SHP77 (cell line): ENCODE measurements at regions not wholly inside any gene's neighbourhood (a gene's known extent, or its start where the extent isn't known, plus 50 kb on each side); places are given as distances from the start of the nearest gene placed in this dataset.

Experiments used
- DNase-seq, 2 experiments: peaks; one replicate each; lab custom pipeline; 2025; lab: John Stamatoyannopoulos, UW

DNA sequence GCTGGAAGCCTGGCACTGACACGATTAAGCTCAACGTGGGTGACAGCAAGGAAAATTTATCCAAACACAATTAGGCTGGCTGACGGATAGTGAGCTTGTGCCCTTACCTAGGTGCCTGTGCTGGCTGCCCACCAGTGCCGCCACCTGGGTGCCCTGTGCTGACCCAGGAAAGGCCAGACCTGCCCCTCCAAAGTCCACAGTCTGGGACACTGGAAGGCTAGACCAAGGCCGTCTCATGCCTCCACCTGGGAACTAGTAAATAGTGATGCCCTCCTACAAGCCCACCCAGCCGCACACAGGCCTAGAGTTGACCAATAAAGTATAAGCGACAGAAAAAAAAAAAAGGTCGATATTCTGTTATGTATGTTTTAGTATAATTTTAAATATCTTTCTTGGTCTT lies 142.6 kb upstream of the MCHR2 start:
- no peak for DNase-seq

DNA sequence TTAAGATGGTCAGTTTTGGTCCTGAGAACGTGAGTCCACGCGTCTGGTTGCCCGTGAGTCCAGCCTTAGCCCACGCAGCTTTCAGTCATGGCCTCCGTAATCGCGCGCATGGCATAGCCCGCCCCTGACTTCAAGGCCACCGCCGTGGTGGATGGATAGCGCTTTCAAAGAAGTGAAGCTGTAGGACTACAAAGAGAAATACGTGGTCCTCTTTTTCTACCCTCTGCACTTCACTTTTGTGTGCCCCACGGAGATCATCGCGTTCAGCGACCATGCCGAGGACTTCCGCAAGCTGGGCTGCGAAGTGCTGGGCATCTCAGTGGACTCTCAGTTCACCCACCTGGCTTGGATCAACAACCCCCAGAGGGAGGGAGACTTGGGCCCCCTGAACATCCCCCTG lies 142.0 kb upstream of the MCHR2 start:
- DNase-seq: no peak

DNA sequence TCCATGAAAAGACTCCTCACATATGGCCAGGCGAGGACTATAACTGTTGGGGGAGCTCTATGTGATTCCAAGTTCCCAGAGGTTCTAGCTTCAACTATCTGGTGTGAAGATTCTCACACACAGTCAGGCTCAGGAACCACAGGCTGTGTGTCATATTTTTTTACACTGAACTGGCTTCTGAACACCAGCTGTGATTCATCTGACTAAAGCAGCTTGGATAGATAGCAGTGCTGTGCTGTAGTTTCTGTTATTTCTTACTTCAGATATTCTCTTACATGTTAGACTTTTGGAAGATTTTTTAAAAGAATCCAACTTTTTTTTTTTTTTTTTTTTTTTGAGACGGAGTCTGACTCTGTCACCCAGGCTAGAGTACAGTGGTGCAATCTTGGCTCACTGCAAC lies 140.7 kb upstream of the MCHR2 start:
- no peak for DNase-seq

DNA sequence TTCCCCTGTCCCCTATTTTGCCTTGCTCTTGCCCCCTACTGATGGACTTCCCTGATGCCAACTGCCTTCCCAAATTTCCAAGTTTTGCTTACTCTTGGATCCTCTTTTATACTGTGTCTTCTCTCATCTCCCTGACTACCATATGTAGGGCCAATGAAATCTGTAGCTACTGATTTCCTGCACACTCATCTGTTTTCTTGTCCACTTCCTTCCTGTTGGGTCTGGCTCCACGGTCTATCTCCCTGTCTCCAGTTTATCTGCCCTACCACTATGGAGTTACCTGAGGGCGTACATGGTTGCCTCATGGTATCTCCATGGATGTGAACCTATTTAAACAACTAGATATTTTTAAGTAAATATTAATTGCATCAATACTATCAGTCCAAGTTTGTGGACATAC lies 140.3 kb upstream of the MCHR2 start:
- no peak for DNase-seq

DNA sequence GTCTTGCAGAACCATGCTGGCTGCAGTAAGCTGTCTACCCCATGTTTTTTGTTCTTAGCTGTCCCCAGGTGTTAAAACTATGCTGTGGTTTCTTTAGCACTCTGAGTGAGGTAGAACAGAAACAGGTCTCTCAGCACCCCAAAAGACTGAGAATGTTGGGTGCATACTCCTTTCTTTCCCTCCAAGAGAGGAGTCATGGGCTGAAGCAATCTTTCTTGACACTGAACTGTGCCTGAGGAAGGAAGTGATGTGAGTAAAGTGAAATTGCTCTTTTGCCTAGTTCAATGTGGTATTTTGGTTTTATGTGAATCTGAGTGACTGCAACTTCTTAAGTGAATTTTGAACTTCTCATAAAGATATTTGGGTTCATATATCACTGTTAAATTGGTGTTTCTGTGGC lies 138.0 kb upstream of the MCHR2 start:
- no peak for DNase-seq

DNA sequence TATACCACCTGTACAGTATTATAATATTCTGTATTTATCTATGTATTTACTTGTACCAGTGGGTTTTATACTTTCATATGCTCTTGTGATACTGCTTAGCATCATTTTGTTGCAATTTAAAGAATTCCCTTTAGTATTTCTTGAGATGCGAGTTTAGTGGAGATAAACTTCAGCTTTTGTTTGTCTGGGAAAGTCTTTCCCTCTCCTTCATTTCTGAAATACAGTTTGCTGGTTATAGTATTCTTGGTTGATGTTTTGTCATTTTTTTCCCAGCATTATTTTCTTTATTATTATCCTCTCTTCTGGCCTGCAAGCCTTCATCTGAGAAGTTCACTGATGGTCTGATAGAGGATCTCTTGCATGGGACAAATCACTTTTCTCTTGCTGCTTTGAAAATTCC lies 136.6 kb upstream of the MCHR2 start:
- no peak for DNase-seq

DNA sequence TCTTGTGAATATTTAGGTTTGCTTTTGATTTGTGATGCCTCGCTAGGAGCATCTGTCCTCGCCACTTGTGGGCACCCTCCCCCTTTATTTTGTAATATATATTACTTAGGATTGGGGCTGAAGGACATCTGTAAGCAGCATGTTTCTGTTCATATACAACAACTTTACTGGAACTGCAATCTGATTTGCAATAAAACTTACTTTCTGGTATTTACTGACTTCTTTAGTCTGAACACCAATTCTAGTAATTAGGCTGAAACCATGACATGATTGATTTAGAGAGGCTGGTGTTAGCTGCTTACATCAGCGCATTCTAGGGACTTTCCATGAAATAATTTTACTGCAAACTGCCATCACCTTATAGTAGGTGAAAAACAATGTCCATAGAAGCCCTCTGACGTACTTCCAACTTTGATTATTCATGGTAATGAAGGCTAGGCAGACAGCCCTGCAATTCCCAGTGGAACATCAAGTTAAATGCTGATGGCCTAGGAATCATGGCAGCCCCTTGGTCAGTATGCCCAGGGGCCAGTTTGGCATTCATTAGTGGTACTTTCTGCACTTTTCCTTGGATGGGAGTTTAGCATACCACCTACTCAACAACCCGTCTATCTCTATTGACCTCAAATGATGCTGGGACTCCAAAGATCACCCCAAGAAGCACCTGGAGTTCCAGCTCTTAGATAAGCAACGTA lies 132.9 kb upstream of the MCHR2 start:
- DNase-seq: no peak

DNA sequence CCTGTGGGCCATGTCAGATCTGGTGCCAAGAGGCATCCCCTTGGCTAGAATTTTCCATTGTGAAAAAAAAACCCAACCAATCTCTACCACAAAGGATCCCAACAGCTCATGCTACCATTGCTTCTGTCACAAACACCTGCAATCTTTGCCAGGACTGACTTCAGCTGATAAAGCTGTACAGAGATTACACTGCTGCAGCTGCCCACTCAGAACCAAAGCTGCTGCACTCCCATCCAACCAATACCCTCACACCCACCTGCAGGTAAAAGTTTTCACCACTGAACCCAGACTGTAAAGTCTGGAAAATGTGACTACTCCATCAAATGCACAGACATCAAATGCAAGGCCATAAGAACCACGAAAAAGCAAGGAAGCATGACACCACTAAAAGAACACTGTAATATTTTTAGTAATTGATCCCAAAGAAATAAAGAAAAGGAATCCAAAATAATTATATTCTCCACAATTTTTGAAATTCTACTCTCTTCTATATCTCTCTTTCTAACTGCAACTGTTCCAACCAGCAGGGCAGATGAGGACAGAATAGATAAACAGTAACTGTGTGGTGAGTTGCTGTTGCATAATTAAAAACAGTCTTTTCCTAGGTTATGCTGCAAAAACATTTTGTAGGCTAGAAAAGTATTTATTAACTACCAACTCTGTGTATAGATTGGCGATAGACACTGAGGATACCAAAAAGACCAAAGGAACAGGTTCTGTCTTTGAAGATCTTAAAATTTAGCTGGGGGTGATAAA lies 128.0 kb upstream of the MCHR2 start:
- DNase-seq: no peak

DNA sequence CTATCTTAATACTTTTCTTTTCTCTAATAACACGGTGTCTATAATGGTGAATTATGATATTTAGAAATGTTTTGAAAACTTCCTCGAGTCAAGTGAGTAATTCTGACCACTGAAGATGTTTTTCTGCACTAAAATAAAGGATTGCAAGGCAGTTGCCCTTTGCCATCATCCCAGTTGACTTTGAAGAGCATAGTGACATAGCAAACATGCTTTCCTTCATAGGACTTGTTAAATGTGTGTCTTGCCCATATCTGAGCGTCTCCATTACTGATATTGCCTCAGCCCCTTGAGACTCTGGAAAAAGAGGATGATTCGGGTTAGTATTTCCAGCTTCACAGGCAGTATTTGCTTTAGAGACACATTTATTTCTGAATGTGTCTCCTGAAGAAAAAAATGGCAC lies 125.2 kb upstream of the MCHR2 start:
- no peak for DNase-seq

DNA sequence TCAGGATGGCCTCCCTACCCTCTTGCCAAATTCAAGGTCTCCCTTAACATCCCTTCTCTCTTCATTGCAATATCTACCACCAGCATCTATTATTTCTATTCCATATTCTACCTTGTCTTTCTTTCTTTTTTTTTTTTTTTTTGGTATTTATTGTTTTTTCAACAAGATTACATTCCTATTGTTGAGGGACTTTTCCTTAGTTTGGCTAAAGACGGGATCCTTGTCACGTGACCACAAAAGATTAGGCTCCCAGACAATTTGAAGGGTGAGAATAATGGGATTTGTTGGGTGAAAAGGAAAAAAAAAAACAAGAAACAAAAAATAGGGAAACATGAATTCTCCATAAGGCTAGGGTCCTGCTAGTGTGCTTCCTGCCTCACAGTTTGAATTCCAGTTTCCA lies 124.3 kb upstream of the MCHR2 start:
- DNase-seq: no peak

DNA sequence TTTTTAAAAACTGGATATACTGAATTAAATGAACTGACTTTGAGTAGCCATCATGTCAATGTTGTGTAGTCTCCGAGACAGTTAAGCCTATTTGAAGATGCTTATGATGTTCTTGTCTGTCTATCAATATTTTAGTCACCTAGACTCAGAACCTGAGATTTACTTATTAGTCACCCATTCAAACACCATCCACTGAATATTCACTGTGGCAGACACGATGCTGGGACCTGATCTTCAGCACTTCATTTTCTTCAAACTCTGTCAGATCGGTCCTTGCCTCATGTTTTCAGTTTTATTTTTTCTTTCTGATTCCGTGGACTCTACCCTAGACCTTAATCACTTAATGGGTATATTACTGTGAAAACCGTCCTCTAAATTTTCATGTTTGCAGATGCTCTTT lies 123.7 kb upstream of the MCHR2 start:
- DNase-seq: no peak

DNA sequence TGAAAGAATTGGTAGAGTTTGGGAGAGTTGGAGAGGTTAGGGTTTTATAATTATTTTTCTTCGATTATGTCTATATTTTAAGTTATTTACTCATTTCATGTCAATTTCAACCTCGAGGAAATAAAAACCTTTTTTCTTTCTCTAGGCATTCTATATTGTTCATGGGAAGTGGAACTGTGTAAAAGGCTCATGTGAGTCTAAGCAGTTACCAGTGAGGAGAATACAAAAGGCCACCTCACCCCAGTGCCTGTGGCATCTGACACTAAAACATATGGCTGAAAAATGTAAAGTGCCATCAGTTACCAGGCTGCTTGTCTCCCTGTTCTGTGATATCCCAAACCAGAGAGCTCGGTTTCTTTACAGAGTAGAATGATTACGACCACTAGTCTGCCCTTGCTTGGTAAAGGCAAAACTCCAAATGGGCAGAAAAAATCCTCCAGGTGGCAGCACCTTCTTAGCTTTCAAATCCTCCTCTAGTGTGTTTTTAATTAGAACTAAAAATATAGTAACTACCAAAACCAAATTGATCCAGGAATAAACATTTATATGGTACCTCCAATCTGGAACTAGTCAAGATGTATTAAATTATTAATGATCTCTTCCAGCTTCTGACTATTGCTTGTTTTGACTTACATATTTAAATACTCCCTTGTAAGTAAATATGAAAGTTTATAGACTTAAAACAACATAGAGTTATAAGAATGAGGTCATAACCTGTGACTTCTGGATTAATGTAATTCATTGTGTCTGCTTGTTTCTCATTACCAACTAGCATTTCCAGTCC lies 122.6 kb upstream of the MCHR2 start:
- DNase-seq: peak; percentile 53 to 62

DNA sequence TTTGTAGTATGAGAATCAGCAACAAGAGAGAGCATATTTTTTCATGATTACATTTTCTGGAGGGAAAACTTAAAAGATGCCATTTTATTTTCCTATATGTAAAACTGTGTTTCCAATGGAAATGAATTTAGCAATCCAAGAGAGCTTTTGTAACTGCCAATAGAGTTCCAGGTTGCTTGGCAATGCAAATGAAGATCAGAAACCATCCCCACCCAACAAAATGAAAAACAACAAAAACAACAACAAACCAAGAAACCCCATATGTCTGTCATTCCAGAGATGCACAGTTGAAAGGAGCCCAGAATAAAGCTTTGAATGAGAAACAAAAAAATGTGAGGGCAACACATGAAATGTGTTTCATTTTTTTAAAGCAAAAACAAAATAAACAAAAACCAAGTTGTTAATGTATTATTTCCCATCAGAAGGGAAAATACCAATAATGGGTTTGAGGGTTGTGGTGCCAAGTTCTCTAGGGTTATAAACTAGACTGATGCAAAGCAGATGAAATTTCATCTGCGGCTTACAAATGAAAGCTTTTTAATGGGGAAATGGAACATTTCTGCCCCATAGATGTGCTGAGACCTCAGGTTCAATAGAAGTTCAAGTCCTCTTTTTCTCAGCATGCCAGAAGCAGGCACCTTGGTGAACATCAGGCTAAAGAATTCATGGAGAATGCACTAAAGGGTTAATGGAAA lies 121.5 kb upstream of the MCHR2 start:
- no peak for DNase-seq

DNA sequence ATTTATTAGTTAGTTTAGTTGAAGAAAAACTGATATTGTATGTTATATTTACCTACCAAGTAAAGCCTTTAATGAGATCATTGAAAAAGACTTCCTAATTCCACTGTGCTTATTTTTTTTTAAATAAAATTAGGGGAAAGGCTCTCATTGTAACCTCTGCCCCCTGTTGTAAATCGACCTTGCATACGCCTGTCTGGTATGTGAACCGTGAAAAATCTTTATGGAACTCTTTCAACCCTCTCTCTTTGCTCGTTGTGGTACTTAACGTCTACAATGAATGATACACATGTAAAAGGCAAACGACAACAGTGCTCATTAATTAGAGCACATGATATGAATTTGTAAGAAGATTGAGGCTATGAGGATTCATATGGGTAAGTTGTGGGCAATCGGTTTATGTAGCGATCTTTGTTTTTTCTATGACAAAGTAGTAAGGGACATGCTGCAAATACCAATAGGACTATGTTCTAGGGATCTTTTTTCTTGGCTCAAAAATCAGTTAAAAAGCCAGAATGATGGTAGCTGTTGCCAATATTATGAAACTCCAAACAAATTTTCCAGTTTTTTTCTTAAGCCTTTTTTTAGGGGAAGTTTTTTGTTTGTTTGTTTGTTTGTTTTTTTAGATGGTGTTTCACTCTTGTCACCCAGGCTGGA lies 119.0 kb upstream of the MCHR2 start:
- DNase-seq: no peak

DNA sequence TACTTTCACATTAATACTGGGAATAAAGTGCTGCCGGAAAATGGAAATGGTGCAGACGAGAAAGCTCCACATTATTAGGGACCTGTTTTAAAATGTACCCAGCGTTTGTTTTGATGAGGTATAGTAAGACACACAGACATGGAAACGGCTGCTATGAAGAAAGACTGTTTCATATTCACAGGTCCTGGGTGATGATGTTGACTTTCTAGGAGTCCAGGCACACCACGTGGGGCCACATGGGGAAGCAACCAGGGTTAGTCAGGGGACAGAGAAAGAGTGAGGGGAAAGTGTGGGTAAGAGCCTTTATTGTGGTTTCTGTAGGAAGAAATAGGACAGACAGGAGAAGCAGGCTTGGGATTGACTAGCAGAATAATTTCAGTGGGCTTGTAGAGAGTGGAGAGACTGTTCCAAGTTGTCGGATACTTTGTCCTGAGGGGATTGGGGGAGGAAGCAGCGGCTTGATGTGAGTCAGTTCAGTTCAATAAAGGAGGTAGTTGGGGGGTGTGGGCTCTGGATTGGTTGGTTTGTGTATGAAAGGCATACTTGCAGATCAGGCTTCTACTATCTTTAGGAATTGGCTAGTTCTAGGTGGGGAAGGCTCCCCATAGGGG lies 112.0 kb upstream of the MCHR2 start:
- no peak for DNase-seq

DNA sequence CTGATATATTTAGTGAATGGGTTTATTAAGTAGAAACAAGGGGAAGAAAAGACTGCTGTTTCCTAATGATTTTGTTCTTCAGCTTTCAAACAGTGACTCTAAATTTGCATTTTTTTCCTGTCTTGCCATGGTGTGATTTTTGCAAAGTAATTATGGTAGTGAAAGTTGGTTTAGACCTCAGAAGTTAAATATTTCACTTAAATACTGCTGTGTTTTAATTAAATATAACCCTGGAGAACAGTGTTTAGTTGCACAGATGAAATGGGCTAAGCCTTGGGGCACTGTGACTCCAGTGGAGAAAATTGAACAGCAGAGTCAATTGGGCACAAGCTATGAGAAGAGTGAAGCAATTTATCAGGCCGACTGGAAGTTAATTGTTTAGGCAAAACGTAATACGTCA lies 111.1 kb upstream of the MCHR2 start:
- no peak for DNase-seq

DNA sequence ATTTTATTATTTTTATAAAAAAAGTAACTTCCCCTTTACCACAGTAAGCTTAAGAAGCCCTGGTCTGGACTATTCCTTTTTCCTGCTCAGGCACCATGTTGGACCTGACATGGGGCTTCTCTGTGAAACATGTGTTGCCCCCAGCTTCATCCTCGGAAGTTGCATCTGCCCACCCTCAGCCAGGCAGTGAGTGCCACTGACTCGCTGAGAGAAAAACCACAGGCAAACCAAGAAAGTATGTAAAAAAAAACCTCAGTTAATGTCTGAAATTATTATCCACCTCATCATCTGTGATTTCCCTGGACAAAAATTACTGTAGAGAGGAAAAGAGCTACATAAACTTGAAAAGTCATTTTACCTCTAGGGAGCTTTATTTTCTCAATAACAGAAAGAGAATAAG lies 109.9 kb upstream of the MCHR2 start:
- DNase-seq: no peak

DNA sequence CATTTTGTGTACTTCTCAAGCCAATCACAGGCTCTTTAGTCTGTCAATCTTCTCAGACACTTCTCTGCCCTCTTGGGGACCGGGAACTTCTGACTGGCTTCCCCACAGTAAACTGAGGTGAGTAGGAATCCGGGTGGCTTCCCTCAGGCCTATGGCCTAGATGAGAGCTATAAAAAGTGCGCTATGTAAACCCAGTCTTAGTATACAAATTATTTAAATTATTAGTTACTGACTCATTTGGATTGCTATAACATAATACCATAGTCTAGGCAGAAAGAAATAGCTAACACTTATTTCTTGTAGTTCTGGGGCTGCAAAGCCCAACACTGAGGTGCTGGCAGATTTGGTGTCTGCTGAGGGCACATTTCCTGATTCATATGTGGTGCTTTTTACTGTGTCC lies 109.2 kb upstream of the MCHR2 start:
- DNase-seq: no peak

DNA sequence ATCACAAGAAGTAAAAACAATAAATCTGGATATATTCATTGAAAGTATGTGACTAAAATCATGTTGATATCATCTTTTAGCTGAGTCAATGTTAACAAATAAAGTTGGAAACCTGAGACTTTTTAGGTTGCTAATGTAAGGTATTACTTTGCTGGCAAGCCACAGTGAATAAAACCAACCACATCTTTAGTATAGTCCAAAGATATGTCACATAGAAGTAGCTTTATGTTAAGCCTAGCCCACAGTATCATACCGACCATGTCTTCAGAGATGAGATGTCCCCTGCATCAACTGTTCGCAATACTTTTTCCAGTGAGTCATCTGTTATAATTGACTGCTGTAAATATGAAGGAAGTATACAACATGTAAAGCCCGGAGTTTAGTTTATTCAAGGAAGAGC lies 107.6 kb upstream of the MCHR2 start:
- no peak for DNase-seq

DNA sequence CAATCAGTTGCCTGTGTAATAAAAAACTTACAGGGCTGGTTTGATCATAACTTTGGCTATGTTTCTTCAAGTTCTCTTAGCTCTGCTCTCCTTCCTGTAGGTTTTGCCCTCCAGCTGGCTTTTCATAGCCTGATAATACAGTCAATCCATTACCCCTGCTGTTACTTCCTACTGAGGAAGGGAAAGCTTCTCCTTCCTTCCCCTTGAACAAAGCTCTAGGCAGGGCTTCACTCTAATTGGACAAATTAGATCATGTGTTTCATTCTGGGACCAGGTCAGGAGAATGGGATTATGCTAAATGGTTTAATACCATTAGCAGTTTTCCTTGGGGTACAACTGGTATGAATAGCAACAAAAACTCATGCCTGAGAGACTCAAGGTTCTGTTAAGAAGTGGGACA lies 106.8 kb upstream of the MCHR2 start:
- DNase-seq: no peak
